Astrocyte (in vitro differentiated cells and primary cell): ENCODE measurements at regions not wholly inside any gene's neighbourhood (a gene's known extent, or its start where the extent isn't known, plus 50 kb on each side); places are given as distances from the start of the nearest gene placed in this dataset.

Source experiments
- EZH2 ChIP-seq: IDR thresholded peaks from 2 replicates; pipeline ENCODE4 v1.6.1; 2012; ENCODE audit warnings: mild to moderate bottlenecking, low read length, inconsistent platforms; ENCODE audit not compliant: insufficient read depth
- TF ChIP-seq, protein P1 (sequence below): IDR thresholded peaks from 2 replicates; pipeline ENCODE4 v1.5.1; 2011; ENCODE audit warnings: low read depth, mild to moderate bottlenecking, inconsistent platforms, low read length, moderate library complexity; ENCODE audit not compliant: insufficient read depth

DNA sequence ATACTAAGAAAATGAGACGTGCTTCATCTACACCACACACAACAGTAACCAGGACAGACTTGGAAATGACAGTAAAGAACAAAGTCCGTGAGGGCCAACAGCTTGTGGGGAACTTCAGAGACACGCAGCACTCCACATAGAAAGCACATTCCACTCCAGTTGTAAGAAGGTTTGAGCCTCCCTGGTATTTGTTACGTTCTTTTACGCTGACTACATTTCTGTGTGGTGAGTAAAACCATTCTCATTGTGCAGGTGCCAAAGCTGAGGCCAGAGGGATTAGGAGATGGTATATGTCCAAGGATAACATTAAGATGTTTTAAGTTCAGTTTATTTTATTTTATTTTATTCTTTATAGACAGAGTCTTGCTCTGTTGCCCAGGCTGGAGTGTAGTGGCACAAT, 1189.9 kb downstream of the UQCRFS1 start:
- TF ChIP-seq, protein P1, sequence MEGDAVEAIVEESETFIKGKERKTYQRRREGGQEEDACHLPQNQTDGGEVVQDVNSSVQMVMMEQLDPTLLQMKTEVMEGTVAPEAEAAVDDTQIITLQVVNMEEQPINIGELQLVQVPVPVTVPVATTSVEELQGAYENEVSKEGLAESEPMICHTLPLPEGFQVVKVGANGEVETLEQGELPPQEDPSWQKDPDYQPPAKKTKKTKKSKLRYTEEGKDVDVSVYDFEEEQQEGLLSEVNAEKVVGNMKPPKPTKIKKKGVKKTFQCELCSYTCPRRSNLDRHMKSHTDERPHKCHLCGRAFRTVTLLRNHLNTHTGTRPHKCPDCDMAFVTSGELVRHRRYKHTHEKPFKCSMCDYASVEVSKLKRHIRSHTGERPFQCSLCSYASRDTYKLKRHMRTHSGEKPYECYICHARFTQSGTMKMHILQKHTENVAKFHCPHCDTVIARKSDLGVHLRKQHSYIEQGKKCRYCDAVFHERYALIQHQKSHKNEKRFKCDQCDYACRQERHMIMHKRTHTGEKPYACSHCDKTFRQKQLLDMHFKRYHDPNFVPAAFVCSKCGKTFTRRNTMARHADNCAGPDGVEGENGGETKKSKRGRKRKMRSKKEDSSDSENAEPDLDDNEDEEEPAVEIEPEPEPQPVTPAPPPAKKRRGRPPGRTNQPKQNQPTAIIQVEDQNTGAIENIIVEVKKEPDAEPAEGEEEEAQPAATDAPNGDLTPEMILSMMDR: no peak
- no peak for TF ChIP-seq EZH2
